ENCODE measurements at regions not wholly inside any gene's neighbourhood (a gene's known extent, or its start where the extent isn't known, plus 50 kb on each side); places are given as distances from the start of the nearest gene placed in this dataset.

DNA sequence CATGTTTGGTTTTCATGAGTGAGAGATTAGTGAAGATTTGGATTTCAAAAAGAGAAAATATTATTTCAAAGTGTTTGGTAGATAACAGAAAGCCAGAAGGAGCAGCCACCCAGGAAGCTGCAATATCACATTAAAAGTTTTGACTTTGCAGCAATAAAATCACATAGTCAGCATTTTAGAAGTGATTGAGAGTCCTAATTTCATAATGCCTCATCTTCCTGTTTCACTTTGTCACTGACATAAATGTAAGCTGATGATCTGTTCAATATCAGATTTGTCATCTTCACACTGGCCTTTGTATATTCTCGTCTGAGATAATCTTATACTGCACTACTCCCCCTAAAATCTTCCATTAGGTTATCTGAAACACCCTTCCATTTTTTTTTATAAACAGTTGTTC lies 690.5 kb downstream of the ADCYAP1 start:
- no peak for DNase-seq
- WGBS (ENCODE audit: extremely low coverage, insufficient coverage, insufficient read length): no CpG with 5 or more reads among the region's 1 CpG
- Histone ChIP-seq H4K8ac (ENCODE audit: low read depth, low read length) (no peak overlapping the region), H3K4me1 (ENCODE audit: control insufficient read depth in 1 of 2, insufficient read depth in 2 of 2, low read length in 2 of 2) (no peaks in the 10 kb centered on the region), H3K4ac (ENCODE audit: low read depth, low read length) (no peak overlapping the region), H2AFZ (ENCODE audit: insufficient read depth, low read length, poor library complexity) (no peak overlapping the region), H2BK12ac (ENCODE audit: low read length) (no peak overlapping the region), H3K27ac (ENCODE audit: low read depth, low read length) (no peak overlapping the region), H4K12ac (ENCODE audit: low read depth, low read length) (no peak overlapping the region), H2AK5ac (ENCODE audit: low read length) (no peak overlapping the region), H3K4me3 (ENCODE audit: low read depth, low read length) (no peak overlapping the region), H4K91ac (ENCODE audit: low read depth, low read length) (no peak overlapping the region), H3K27me3 (ENCODE audit: insufficient read depth, low read length) (no peaks in the 10 kb centered on the region), H3K79me1 (ENCODE audit: low read length) (no peaks in the 10 kb centered on the region), H3K14ac (ENCODE audit: low read length) (no peak overlapping the region), H3K23ac (ENCODE audit: low read length) (no peak overlapping the region), H3K9me3 (ENCODE audit: insufficient read depth, low read depth, low read length) (no peaks in the 10 kb centered on the region), H3K9ac (ENCODE audit: low read length) (no peak overlapping the region), H2BK5ac (ENCODE audit: low read depth, low read length, poor library complexity) (no peak overlapping the region), H2BK120ac (ENCODE audit: insufficient read depth, low read length, poor library complexity) (no peak overlapping the region), H3K36me3 (ENCODE audit: control insufficient read depth in 1 of 2, insufficient read depth in 2 of 2, low read length in 2 of 2) (no peaks in the 10 kb centered on the region), H3K79me2 (ENCODE audit: control insufficient read depth, insufficient read depth, low read length, poor library complexity) (no peaks in the 10 kb centered on the region), H3K18ac (ENCODE audit: low read length) (no peak overlapping the region), H3K4me2 (ENCODE audit: low read length) (no peak overlapping the region)

DNA sequence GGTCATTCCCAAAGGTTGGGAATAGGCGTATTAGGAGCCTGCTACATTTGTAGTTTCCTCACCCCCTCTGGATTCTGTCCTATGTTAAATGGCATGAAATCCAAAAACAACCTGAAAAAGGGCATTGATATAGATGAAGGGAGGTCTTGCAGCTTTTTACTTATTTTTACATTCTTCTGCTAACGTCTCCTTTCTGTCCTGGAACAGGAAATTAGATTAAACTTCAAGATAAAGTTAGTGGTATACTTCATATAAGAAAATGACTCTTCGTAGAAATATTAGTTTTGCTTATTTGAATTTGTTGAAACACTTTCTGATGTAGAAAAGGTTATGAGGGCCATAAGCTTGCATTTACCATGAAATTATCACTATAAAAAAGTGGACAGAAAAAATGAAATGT lies 694.5 kb downstream of the ADCYAP1 start:
- no peak overlapping the region for H2BK12ac ChIP-seq (ENCODE audit: low read length)
- no peaks in the 10 kb centered on the region for H3K9me3 ChIP-seq (ENCODE audit: insufficient read depth, low read depth, low read length)
- DNase-seq: no peak
- H3K4ac ChIP-seq (ENCODE audit: low read depth, low read length): no peak overlapping the region
- no peak overlapping the region for H3K9ac ChIP-seq (ENCODE audit: low read length)
- no peak overlapping the region for H4K8ac ChIP-seq (ENCODE audit: low read depth, low read length)
- no peaks in the 10 kb centered on the region for H3K27me3 ChIP-seq (ENCODE audit: insufficient read depth, low read length)
- H2BK5ac ChIP-seq (ENCODE audit: low read depth, low read length, poor library complexity): no peak overlapping the region
- H3K4me3 ChIP-seq (ENCODE audit: low read depth, low read length): no peak overlapping the region
- no peak overlapping the region for H2BK120ac ChIP-seq (ENCODE audit: insufficient read depth, low read length, poor library complexity)
- H3K36me3 ChIP-seq (ENCODE audit: control insufficient read depth in 1 of 2, insufficient read depth in 2 of 2, low read length in 2 of 2): no peaks in the 10 kb centered on the region
- no peak overlapping the region for H4K12ac ChIP-seq (ENCODE audit: low read depth, low read length)
- no peaks in the 10 kb centered on the region for H3K4me1 ChIP-seq (ENCODE audit: control insufficient read depth in 1 of 2, insufficient read depth in 2 of 2, low read length in 2 of 2)
- H3K18ac ChIP-seq (ENCODE audit: low read length): no peak overlapping the region
- no peak overlapping the region for H3K4me2 ChIP-seq (ENCODE audit: low read length)
- WGBS (ENCODE audit: extremely low coverage, insufficient coverage, insufficient read length): no CpG with 5 or more reads among the region's 3 CpGs
- H3K14ac ChIP-seq (ENCODE audit: low read length): no peak overlapping the region
- H3K79me2 ChIP-seq (ENCODE audit: control insufficient read depth, insufficient read depth, low read length, poor library complexity): no peaks in the 10 kb centered on the region
- no peaks in the 10 kb centered on the region for H3K79me1 ChIP-seq (ENCODE audit: low read length)
- no peak overlapping the region for H2AK5ac ChIP-seq (ENCODE audit: low read length)
- H2AFZ ChIP-seq (ENCODE audit: insufficient read depth, low read length, poor library complexity): no peak overlapping the region
- H3K27ac ChIP-seq (ENCODE audit: low read depth, low read length): no peak overlapping the region
- no peak overlapping the region for H4K91ac ChIP-seq (ENCODE audit: low read depth, low read length)
- H3K23ac ChIP-seq (ENCODE audit: low read length): no peak overlapping the region

DNA sequence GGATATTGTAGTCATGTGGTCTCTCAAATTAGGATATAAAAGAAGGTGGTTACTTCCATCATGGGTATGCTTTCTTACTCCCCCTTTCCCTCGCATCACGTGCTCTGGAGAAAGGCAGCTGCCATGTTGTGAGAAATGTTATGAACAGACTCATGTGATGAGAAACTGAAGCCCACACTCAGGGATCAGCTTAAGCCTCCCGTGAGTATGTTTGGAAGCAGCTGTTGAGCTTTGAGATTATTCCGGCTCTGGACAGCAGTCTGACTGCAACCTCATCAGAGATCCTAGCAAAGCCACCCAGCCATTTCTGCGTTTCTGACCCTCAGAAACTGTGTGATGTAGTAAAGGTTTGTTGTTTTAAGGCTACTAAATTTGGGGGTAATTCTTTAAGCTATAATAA lies 700.1 kb downstream of the ADCYAP1 start:
- Histone ChIP-seq H3K14ac (ENCODE audit: low read length) (no peak overlapping the region), H3K9me3 (ENCODE audit: insufficient read depth, low read depth, low read length) (no peaks in the 10 kb centered on the region), H3K23ac (ENCODE audit: low read length) (no peak overlapping the region), H2BK5ac (ENCODE audit: low read depth, low read length, poor library complexity) (no peak overlapping the region), H3K4ac (ENCODE audit: low read depth, low read length) (no peak overlapping the region), H3K79me2 (ENCODE audit: control insufficient read depth, insufficient read depth, low read length, poor library complexity) (no peaks in the 10 kb centered on the region), H2BK120ac (ENCODE audit: insufficient read depth, low read length, poor library complexity) (no peak overlapping the region), H4K91ac (ENCODE audit: low read depth, low read length) (no peak overlapping the region), H3K27ac (ENCODE audit: low read depth, low read length) (no peak overlapping the region), H3K79me1 (ENCODE audit: low read length) (no peaks in the 10 kb centered on the region), H3K4me3 (ENCODE audit: low read depth, low read length) (no peak overlapping the region), H4K8ac (ENCODE audit: low read depth, low read length) (no peak overlapping the region), H4K12ac (ENCODE audit: low read depth, low read length) (no peak overlapping the region), H3K18ac (ENCODE audit: low read length) (no peak overlapping the region), H2AK5ac (ENCODE audit: low read length) (no peak overlapping the region), H3K4me2 (ENCODE audit: low read length) (no peak overlapping the region), H2AFZ (ENCODE audit: insufficient read depth, low read length, poor library complexity) (no peak overlapping the region), H3K36me3 (ENCODE audit: control insufficient read depth in 1 of 2, insufficient read depth in 2 of 2, low read length in 2 of 2) (no peaks in the 10 kb centered on the region), H3K27me3 (ENCODE audit: insufficient read depth, low read length) (no peaks in the 10 kb centered on the region), H3K4me1 (ENCODE audit: control insufficient read depth in 1 of 2, insufficient read depth in 2 of 2, low read length in 2 of 2) (no peaks in the 10 kb centered on the region), H3K9ac (ENCODE audit: low read length) (no peak overlapping the region), H2BK12ac (ENCODE audit: low read length) (no peak overlapping the region)
- DNase-seq: no peak
- no CpG with 5 or more reads among the region's 5 CpGs for WGBS (ENCODE audit: extremely low coverage, insufficient coverage, insufficient read length)

- no peak overlapping the region for H3K27ac ChIP-seq (ENCODE audit: low read depth, low read length)
- no peak overlapping the region for H3K4ac ChIP-seq (ENCODE audit: low read depth, low read length)
- H3K4me3 ChIP-seq (ENCODE audit: low read depth, low read length): no peak overlapping the region
- no peaks in the 10 kb centered on the region for H3K27me3 ChIP-seq (ENCODE audit: insufficient read depth, low read length)
- H2BK120ac ChIP-seq (ENCODE audit: insufficient read depth, low read length, poor library complexity): no peak overlapping the region
- no peaks in the 10 kb centered on the region for H3K9me3 ChIP-seq (ENCODE audit: insufficient read depth, low read depth, low read length)
- no peak overlapping the region for H3K4me2 ChIP-seq (ENCODE audit: low read length)
- H4K8ac ChIP-seq (ENCODE audit: low read depth, low read length): no peak overlapping the region
- H4K91ac ChIP-seq (ENCODE audit: low read depth, low read length): no peak overlapping the region
- no peak overlapping the region for H3K18ac ChIP-seq (ENCODE audit: low read length)
- no peak overlapping the region for H2BK5ac ChIP-seq (ENCODE audit: low read depth, low read length, poor library complexity)
- H3K14ac ChIP-seq (ENCODE audit: low read length): no peak overlapping the region
- DNase-seq: no peak
- no peak overlapping the region for H3K23ac ChIP-seq (ENCODE audit: low read length)
- no peak overlapping the region for H2BK12ac ChIP-seq (ENCODE audit: low read length)
- no peak overlapping the region for H3K9ac ChIP-seq (ENCODE audit: low read length)
- no peaks in the 10 kb centered on the region for H3K4me1 ChIP-seq (ENCODE audit: control insufficient read depth in 1 of 2, insufficient read depth in 2 of 2, low read length in 2 of 2)
- H3K36me3 ChIP-seq (ENCODE audit: control insufficient read depth in 1 of 2, insufficient read depth in 2 of 2, low read length in 2 of 2): no peaks in the 10 kb centered on the region
- no peaks in the 10 kb centered on the region for H3K79me2 ChIP-seq (ENCODE audit: control insufficient read depth, insufficient read depth, low read length, poor library complexity)
- WGBS (ENCODE audit: extremely low coverage, insufficient coverage, insufficient read length): 100% methylated on average over 1 of the region's 3 CpGs
- no peak overlapping the region for H4K12ac ChIP-seq (ENCODE audit: low read depth, low read length)
- H2AK5ac ChIP-seq (ENCODE audit: low read length): no peak overlapping the region
- H2AFZ ChIP-seq (ENCODE audit: insufficient read depth, low read length, poor library complexity): no peak overlapping the region
- H3K79me1 ChIP-seq (ENCODE audit: low read length): no peaks in the 10 kb centered on the region
Observed at GRCh38 chr18:1618364-1618763, 713.7 kb downstream of the ADCYAP1 start.

Measured in trophoblast cell (in vitro differentiated cells and primary cell).